NCI-H2107 treated with DMSO at 0.1 percent for 48 hours (cell line): ENCODE measurements at regions not wholly inside any gene's neighbourhood (a gene's known extent, or its start where the extent isn't known, plus 50 kb on each side); places are given as distances from the start of the nearest gene placed in this dataset.

Source experiments
- DNase-seq: peaks from one replicate; lab custom pipeline; 2025; ENCODE audit not compliant: unreplicated experiment; lab: John Stamatoyannopoulos, UW

- no peak for DNase-seq
These were observed 539.7 kb downstream of the ACTL7B start for GRCh38 chr9:108316066-108316465.

GRCh38 chr9:108311745-108312144 is 544.0 kb downstream of the ACTL7B start:
- no peak for DNase-seq

DNA sequence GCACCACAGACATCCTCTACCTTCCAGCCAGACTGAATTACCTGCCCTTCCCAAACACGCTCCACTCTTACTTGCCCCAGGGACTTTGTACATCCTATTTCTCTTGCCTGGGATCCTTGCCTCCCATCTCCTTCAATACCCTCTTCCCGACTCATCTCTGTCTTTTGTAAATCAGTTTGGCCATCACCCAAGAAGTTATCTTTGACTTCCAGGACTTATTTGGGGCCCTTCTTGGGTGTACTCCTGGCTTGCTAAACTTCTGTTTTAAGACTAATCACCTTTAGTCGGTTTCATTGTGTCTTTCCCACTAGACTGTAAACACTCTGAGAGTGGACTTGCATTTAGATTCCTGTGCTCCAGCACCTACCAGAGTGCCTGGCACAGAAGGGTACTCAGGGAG is 545.6 kb downstream of the ACTL7B start:
- no peak for DNase-seq

DNA sequence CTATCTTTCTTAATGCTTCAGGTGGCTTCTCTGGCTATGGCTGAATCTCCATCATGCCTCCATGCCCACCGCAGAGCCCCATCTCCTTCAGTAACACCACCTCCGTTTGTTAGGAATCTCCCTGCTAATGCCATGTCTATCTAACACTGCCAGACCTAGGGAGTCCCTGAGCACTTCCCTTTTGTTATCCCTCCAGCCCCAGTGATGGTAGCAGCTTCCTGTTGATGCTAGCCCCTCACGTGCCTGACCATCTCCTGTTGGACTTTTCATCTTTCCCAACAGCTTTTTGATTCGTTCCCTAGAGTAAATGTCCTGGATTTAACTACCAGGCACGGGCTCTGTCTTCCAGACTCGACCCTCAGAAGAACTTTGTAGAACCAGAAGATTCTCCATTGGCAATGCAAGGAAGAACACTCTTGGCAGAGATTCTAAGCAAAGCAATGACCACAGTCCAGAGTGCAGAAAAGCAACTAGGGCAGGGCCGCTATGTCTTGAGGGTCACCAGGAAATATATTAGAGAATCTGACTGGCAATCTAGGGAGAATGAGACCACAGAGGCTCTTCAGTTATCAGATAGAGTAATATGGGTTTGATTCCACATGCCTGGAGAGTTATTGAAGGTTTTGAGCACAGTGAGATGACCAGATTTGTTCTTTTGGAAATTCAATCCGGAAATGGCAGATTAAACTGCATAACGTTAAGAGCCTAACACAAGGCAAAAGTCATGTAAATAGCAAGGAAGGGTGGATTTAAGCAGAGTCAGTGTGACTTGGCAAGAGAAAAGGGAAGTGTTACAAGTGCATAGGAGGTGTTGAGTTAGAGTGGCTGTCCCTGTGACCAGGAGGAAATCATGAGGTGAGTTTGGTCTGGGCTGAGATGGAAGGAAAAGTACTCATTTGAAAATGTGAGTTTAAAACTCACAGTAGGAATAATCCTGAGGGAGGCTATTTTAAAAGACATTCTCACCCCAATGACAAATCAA is 555.2 kb downstream of the ACTL7B start:
- DNase-seq: no peak

DNA sequence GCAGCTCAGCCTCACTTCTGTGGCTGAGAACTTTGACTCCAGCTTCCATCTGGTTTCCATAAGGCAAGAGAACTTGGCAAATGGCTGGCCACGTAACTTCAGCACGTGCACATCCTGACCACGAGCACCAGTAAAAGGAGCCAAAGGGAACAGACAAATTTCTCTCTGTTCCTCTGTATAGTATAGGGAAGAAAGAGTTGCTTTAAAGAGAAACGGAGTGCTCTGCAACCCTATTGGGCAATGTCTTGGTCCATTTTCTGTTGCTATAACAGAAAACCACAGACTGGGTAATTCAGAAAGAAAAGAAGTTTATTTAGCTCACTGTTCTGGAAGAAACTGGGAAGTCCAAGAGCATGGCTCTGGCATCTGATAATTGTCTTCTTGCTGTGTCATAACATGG is 558.7 kb downstream of the ACTL7B start:
- DNase-seq: no peak

DNA sequence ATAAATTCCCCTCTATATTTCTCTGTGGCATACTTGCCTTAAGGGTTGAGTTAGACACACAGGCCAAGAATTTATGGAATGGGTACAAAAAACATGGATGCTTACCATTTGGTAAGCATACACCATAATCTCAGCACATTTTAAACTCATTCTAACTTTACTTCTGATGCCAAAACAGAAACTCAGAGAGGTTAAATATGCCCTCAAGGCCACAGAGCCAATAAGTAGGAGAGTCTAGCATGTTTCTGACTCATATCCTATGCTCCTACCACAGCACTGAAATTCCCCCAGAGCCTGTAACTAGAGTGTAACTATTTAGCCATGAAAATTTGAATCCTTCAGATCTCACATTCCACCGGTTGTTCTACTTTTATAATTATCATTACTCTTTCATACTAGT is 559.7 kb downstream of the ACTL7B start:
- DNase-seq: no peak

GRCh38 chr9:108291586-108291932 is 564.2 kb downstream of the ACTL7B start:
- DNase-seq: no peak

DNA sequence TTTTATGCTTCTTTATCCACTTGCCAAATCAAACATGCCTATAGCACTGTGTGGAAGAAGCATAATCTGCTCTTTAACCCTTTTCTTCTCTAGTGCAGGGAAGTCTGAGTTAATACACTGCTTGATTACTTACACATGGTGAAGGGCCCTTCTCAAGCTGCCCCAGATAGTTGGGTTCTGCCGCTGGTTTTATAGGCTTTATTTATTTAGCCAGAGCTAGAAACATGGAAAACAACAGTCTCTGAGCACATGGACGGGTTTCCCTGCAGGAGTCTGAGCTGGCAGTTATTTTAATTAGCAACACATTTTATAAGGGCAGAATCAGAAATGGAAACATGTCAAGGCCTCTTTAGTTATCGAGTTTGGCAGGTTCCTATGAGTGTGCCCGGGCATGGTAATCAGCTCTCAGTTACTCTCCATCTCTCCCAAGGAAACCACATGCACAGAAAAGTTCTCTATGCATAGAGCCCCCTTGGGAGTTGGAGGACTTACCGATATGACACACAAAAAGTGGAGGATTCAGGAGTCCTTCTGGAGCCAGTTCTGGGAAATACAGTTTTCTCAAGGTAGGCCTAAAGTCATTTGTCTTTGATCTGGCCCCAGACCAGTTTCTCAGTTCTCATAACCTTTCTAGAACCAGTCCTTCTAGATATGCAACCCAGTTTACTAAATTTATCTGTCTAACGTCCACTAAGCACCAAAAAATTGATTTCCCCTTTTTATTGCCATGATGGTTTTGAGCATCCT is 564.8 kb downstream of the ACTL7B start:
- DNase-seq: no peak

DNA sequence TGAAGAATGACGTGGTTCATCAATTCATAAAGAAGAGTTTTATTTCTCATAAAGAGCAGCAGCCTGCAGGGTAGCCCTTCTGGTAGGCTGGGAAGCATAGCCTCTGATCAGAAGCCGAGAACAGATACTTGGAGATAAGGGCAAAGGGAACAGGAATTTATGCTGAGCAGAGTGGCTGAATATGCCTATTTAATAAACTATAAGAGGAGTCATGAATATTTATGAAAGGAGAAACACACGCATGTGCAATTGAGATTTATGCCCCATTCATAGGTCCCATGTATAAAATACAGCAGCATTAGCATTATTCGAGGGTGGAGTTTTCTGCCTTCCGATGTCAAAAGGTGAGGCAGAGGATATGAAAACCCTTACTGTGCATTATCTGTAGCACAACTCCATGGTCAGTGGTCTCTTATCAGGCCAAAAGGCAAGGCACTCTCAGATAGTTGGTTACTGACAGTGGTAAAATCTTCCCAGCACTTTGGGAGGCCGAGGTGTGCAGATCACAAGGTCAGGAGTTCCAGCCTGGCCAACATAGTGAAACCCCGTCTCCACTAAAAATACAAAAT is 569.1 kb downstream of the ACTL7B start:
- no peak for DNase-seq

- DNase-seq: no peak
These were observed 572.1 kb downstream of the ACTL7B start for GRCh38 chr9:108283696-108284095.

- DNase-seq: no peak
These were observed 572.9 kb downstream of the ACTL7B start for GRCh38 chr9:108282872-108283271.

DNA sequence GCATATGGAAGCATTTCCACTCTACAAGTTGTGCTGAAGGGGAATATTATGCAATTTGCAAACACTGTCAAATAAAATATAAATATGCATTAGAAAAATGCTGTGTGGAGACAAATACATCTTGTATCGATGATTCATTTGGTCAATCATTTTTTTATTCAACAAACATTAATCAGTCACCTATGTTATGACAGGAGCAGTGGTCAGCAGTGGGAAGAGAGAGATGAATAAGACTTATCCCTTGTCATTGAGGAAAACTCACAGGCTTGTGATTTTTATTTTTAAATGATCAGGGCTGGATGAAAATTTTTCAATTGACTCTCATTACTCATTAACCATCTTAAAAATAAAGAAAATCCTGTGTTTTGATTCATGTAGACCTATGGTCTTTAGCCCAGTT is 574.1 kb downstream of the ACTL7B start:
- DNase-seq: no peak

DNA sequence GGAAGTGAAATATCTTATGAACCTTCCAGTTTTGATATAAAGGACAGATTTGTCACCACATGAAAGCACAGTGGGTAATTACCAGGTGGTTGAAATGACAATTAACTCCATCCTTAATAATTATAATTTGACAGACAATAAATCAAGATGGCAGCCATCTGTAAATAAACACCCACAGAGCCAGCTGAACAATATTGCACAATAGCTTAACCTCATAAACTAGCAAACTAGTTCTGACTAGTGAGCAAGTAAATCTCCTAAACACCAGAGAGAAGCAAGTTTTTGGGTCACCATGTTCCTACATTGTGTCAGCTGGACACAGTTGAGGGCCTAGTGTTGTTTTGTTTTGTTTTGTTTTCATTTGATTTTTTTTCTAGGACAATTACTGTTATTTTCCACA is 577.4 kb downstream of the ACTL7B start:
- no peak for DNase-seq

GRCh38 chr9:108277216-108277615 is 578.6 kb downstream of the ACTL7B start:
- no peak for DNase-seq

DNA sequence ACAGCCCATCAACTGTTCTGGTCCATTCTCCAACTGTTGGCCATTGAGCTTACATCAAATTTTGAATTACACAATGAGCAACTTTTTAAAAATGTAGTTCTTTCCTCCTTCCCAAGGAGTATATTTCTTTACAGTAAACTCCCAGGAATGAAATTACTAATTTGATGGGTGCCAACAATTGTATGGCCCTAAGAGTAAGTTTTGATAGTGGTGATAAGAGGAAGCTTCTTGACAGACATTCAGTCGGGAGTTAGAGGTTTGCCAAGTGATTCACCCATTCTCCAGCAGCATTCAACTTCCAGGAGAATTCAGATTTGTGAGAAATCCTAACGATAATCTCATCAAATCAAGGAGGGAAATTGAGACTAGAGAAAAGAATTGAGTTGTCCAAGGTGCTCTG is 579.9 kb downstream of the ACTL7B start:
- no peak for DNase-seq

GRCh38 chr9:108274971-108275370 is 580.8 kb downstream of the ACTL7B start:
- no peak for DNase-seq

DNA sequence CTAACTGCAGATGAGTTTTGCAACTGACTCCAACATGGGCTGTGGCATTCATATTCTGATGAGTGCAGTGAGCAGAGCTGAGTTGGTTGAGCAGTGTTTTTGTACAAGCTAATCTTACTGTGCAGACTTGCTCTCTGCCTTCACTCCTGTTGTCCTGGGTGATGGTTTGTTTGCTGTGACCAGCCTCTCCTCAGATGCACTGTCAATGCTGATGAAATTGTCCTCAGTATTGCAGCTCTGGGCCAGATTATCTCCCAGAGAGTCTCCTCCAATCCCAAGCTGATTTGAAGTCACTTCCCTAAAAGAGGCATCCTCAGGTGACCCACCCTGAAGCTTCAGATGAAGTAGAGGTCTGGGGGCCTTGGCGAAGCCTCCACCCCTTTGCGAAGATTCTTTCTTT is 581.8 kb downstream of the ACTL7B start:
- no peak for DNase-seq

DNA sequence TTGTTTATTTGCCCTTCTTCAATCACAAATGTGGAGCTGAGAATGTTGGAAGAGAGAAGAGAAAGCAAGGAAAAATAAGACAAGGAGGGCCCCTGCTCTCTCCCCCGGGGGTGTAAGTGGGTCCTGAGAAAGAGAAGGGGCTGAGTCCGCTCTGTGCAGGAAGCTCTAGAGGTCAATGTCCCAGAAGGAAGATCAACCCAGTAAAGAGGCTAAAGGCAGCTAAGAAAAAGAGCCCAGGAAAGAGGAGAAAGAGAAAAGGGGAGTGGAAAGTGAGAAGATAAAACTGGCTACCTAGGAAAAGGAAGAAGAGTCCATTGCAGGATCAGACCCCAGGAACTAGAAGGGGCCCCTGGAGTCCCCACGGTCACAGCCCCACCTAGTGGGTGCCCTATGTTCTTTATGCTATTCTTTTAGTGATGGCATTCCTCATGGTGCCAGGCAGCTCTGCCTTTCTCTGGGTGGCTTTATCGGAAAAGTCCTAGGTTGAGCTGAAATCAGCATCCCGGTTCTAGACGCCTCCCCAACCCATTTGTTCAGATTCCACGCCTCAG is 583.4 kb downstream of the ACTL7B start:
- DNase-seq: peak; percentile 58

DNA sequence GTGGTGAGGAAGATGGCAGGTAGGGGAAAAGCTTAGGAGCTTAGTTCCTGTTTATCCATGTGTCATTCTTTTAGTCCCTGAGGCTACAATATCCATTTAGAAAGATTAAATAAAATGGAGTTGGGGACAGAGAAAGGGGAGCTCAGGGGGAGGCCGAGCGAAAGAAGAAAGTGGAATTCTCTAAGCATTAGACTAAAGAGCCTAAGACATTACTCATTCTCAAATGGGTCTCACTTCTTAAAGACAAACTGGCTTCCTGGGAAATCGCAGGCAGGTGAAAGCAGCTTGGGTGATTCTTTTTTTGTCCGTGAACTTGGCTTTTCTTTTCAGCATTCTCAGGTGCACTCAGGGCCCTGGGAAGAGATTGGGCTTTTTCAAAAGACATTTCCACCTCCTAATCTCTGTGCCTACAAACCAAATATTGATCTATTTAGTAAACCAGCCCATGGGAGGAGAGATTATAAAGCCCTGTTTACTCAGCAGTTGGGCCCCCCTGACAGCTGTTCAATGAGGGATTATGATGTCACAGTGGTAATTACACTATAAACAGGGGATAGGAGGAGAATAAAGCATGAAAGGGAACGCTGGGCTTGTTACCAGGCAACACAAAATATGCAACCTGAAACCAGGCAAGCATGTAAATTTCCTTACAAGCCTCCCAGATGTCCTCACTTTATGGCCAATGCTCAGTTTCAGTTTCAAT is 584.0 kb downstream of the ACTL7B start:
- peak; percentile 82 for DNase-seq

GRCh38 chr9:108271236-108271635 is 584.5 kb downstream of the ACTL7B start:
- no peak for DNase-seq

DNA sequence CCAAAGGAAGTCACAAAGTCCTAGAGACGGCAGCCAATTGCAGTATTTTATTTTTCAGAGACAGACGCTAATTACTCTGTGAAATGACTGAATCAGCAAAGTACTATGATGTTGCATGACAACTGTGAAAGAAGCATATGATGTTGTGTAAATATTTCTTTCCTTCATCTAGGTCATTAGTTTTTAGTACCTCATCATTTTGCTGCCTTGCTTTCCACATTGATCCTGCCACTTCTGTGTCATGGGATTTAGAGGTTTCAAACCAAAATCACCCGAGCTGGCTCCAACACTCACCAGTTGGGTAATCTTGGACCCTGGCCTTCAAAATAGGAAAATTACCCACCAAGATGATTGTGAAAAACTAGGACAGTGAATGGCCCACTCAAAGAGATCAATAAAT is 585.2 kb downstream of the ACTL7B start:
- no peak for DNase-seq
